HG03575 (cell line): ENCODE measurements at regions not wholly inside any gene's neighbourhood (a gene's known extent, or its start where the extent isn't known, plus 50 kb on each side); places are given as distances from the start of the nearest gene placed in this dataset.
"Not testable (repeated sequence)": the region's sequence is repeated elsewhere in the genome, so short reads cannot be mapped to it uniquely, and the experiment has no call there.

Experiments used
- ATAC-seq: cut with Tn5 transposase; IDR thresholded peaks from one replicate; pipeline ENCODE4 v1.9.1; 2021; ENCODE audit not compliant: unreplicated experiment, insufficient number of reproducible peaks, low FRiP score; ENCODE audit errors: extremely low read depth

GRCh38 chrX:39689376-39690104 lies 408.2 kb downstream of the BCOR start:
- ATAC-seq: no peak

GRCh38 chrX:39690541-39691415 lies 407.0 kb downstream of the BCOR start:
- ATAC-seq: no peak

- no peak for ATAC-seq
These were observed 406.0 kb downstream of the BCOR start for GRCh38 chrX:39691724-39692123.

- no peak for ATAC-seq
These were observed 405.0 kb downstream of the BCOR start for GRCh38 chrX:39692796-39693195.

GRCh38 chrX:39693298-39693697 lies 404.5 kb downstream of the BCOR start:
- ATAC-seq: no peak

GRCh38 chrX:39702636-39703035 lies 395.1 kb downstream of the BCOR start:
- not testable (repeated sequence) for ATAC-seq

GRCh38 chrX:39703307-39703706 lies 394.5 kb downstream of the BCOR start:
- ATAC-seq: no peak

GRCh38 chrX:39704590-39704989 lies 393.2 kb downstream of the BCOR start:
- no peak for ATAC-seq

GRCh38 chrX:39705290-39705689 lies 392.5 kb downstream of the BCOR start:
- no peak for ATAC-seq

GRCh38 chrX:39709364-39709763 lies 388.4 kb downstream of the BCOR start:
- no peak for ATAC-seq

- no peak for ATAC-seq
These were observed 387.9 kb downstream of the BCOR start for GRCh38 chrX:39709812-39710211.

- no peak for ATAC-seq
These were observed 387.0 kb downstream of the BCOR start for GRCh38 chrX:39710776-39711175.

GRCh38 chrX:39714471-39714870 lies 383.3 kb downstream of the BCOR start:
- no peak for ATAC-seq

GRCh38 chrX:39716401-39716800 lies 381.4 kb downstream of the BCOR start:
- no peak for ATAC-seq

GRCh38 chrX:39716802-39717540 lies 380.8 kb downstream of the BCOR start:
- ATAC-seq: no peak

- no peak for ATAC-seq
These were observed 378.8 kb downstream of the BCOR start for GRCh38 chrX:39718981-39719380.

GRCh38 chrX:39720945-39721344 lies 376.8 kb downstream of the BCOR start:
- ATAC-seq: no peak

- no peak for ATAC-seq
These were observed 376.0 kb downstream of the BCOR start for GRCh38 chrX:39721566-39722279.

GRCh38 chrX:39724544-39724943 lies 373.2 kb downstream of the BCOR start:
- ATAC-seq: no peak
